Cardiac muscle cell (in vitro differentiated cells and primary cell): ENCODE measurements at regions not wholly inside any gene's neighbourhood (a gene's known extent, or its start where the extent isn't known, plus 50 kb on each side); places are given as distances from the start of the nearest gene placed in this dataset.

Experiments used
- DNase-seq, 2 donors: peaks; one replicate each; pipeline versions ENCODE4 v3.0.0 to v3.0.0-alpha.2; 2010 to 2017; ENCODE audit warnings: low read depth in 1 of 2, low spot score in 1 of 2
- H3K27ac ChIP-seq: fragments of 200-600 bp; sonication (generic); 2 replicates; pipeline ENCODE4 v1.5.1; 2016
- H3K27me3 ChIP-seq: fragments of 200-600 bp; sonication (generic); 2 replicates; pipeline ENCODE4 v1.6.0; 2016; ENCODE audit warnings: control low read depth
- H3K36me3 ChIP-seq: fragments of 200-600 bp; sonication (generic); 2 replicates; pipeline ENCODE4 v1.5.1; 2016; ENCODE audit warnings: control low read depth
- H3K4me1 ChIP-seq: fragments of 200-600 bp; sonication (generic); 2 replicates; pipeline ENCODE4 v1.8.1; 2017; ENCODE audit warnings: low read depth, mild to moderate bottlenecking, mixed run types
- H3K4me3 ChIP-seq: fragments of 200-600 bp; sonication (generic); 2 replicates; pipeline ENCODE4 v1.5.1; 2016; ENCODE audit warnings: mild to moderate bottlenecking
- H3K9me3 ChIP-seq: fragments of 200-600 bp; sonication (generic); 2 replicates; pipeline ENCODE4 v1.5.1; 2017; ENCODE audit warnings: low read depth, mild to moderate bottlenecking, control low read depth
- TF ChIP-seq, protein P1 (sequence below): IDR thresholded peaks from 2 replicates; pipeline ENCODE4 v1.5.1; 2012; ENCODE audit warnings: low read depth, mild to moderate bottlenecking, low read length

DNA sequence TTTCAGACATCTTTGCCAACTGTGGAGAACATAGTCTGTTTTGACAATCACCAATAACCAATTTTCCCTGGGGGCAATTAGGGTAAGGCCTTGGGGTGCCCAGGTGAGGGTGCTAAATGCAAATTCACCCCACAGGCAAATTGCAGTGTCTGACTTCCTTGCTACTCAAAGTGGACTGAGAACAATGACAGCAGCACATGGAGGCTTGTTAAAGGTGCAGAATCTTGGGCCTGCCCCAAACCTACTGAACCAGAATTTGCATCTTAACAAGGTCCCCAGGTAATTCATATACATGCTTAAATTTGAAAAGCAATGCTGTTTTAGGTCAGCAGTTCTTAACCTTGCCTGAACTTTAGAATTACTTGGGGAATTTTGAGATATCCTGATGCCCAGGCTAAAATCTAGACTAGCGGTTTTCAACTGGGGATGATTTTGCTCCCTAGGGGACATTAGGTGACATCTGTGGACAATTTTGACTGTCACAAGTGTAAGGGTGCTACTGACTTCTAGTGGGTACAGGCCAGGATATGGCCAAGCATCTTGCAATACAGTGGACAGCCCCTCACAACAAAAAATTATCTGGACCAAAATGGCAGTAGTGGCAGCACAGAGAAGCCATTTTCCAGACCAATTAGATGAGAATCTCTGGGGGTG lies 80.2 kb upstream of the GCFC2 start:
- Histone ChIP-seq H3K4me3 (no peak overlapping the region), H3K4me1 (peaks cover 5% of the 10 kb centered on the region), H3K36me3 (no peaks in the 10 kb centered on the region), H3K27me3 (no peaks in the 10 kb centered on the region), H3K27ac (no peak overlapping the region), H3K9me3 (no peaks in the 10 kb centered on the region)
- TF ChIP-seq, protein P1, sequence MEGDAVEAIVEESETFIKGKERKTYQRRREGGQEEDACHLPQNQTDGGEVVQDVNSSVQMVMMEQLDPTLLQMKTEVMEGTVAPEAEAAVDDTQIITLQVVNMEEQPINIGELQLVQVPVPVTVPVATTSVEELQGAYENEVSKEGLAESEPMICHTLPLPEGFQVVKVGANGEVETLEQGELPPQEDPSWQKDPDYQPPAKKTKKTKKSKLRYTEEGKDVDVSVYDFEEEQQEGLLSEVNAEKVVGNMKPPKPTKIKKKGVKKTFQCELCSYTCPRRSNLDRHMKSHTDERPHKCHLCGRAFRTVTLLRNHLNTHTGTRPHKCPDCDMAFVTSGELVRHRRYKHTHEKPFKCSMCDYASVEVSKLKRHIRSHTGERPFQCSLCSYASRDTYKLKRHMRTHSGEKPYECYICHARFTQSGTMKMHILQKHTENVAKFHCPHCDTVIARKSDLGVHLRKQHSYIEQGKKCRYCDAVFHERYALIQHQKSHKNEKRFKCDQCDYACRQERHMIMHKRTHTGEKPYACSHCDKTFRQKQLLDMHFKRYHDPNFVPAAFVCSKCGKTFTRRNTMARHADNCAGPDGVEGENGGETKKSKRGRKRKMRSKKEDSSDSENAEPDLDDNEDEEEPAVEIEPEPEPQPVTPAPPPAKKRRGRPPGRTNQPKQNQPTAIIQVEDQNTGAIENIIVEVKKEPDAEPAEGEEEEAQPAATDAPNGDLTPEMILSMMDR: no peak
- DNase-seq: no peak

DNA sequence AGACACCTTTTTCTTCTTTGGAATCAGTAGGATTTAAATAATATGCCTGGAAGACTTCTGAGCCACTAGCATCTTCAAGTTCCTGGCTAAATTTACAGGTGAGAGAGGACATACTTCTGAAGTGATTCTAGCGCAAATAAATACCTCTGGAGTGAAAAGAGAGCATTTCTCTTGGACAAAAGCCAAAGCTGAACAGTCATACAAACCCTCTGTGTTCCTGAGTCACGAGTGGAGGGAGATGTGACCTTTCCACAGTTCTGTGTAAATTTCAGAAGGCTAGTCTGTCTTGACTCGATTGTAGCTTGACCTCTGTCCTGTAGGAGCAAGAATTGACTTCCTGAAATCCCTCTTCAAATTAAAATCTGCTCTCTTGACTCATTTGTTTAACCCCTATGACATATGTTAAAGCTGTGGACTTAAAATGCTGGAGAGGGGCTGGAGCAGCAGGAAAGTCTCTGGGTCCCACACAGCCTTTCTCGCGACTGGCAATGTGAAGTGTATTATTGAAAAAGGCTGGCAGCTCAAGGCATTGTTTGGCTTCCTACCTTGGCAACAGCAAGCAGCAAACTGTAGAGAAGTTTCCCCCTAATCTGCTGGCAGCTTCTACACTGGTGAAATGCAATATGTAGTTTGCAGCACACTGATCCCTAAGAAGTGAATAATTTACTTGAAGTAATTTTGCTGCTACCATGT lies 79.6 kb upstream of the GCFC2 start:
- H3K4me3 ChIP-seq: no peak overlapping the region
- no peak overlapping the region for H3K27ac ChIP-seq
- TF ChIP-seq, protein P1: no peak
- H3K36me3 ChIP-seq: no peaks in the 10 kb centered on the region
- H3K4me1 ChIP-seq: peaks cover 5% of the 10 kb centered on the region
- H3K27me3 ChIP-seq: no peaks in the 10 kb centered on the region
- H3K9me3 ChIP-seq: no peaks in the 10 kb centered on the region
- DNase-seq: peak in 1 of 2 donors; percentile 1

DNA sequence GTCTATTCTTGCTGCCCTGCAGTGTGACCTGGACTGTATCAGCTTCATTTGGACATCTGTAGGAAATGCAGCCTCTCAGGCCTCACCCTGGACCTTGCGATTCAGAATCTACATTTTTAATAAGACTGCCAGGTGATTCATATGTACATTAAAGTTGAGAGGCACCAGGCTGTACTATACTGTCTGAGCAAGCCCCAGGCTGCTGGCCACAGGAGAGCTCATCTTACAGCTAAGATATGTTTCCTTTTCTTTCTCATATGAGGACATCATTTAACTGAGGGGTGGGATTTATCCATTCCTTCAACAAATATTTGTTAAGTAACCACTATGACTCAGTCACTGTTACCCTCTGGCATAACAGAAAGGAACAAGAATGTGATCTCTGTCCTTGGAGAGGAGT lies 78.2 kb upstream of the GCFC2 start:
- no peak overlapping the region for H3K4me3 ChIP-seq
- TF ChIP-seq, protein P1: no peak
- no peaks in the 10 kb centered on the region for H3K9me3 ChIP-seq
- no peaks in the 10 kb centered on the region for H3K36me3 ChIP-seq
- no peaks in the 10 kb centered on the region for H3K27me3 ChIP-seq
- peaks cover 5% of the 10 kb centered on the region for H3K4me1 ChIP-seq
- DNase-seq: peak in 1 of 2 donors; percentile 1
- H3K27ac ChIP-seq: no peak overlapping the region

DNA sequence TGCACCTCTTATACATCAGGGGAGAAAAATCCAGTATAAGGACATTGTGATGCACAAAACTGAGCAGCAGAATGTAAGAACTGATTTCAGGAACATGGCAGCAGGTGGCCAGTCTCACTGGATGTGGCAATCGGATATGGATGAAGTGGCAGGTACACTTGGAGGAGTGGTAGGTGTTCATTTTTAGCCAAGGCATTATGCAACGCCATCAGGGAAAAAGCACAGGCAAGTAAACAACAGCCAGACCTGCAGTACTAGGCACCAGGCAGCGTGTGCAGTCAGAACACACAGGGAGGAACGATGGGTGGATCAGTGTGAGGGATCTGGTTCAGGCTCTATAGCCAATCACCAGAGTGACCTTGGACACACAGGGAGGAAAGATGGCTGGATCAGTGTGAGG lies 77.4 kb upstream of the GCFC2 start:
- Histone ChIP-seq H3K27ac (no peak overlapping the region), H3K27me3 (no peaks in the 10 kb centered on the region), H3K4me1 (peaks cover 5% of the 10 kb centered on the region), H3K4me3 (no peak overlapping the region), H3K9me3 (no peaks in the 10 kb centered on the region), H3K36me3 (no peaks in the 10 kb centered on the region)
- TF ChIP-seq, protein P1: no peak
- DNase-seq: no peak

DNA sequence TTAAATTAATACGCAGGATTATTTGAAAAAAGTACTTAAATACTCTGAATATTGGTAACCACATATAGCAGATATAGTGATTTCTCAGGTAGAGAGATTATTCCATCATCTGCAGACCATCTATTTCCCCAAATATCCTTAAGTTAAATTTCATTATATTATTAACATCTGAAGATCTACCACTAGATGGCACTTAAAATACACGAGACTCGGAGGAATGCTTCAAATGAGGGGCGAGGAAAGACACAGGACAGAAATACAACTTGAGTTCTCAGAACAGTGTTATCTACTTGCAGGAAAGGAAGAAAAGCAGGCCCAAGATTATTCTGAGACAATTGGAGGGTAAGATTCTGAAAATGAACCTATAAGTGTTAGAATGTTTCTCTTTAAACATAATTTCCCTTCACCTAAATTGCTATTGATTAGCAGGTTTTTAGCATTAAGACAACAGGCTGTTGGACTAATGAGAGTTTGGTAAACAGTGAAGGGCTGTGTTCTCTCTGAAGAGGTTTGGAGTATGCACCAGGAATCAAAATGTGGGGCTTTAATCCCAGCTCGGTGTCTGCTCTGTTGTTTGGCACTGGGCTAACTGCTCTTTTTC lies 76.9 kb upstream of the GCFC2 start:
- Histone ChIP-seq H3K4me1 (peaks cover 5% of the 10 kb centered on the region), H3K36me3 (no peaks in the 10 kb centered on the region), H3K27me3 (no peaks in the 10 kb centered on the region), H3K9me3 (no peaks in the 10 kb centered on the region), H3K4me3 (no peak overlapping the region), H3K27ac (no peak overlapping the region)
- TF ChIP-seq, protein P1: peak; percentile 43
- DNase-seq: peak; percentile 67 to 76
